Cardiac fibroblast (primary cell): ENCODE measurements at regions not wholly inside any gene's neighbourhood (a gene's known extent, or its start where the extent isn't known, plus 50 kb on each side); places are given as distances from the start of the nearest gene placed in this dataset.

Experiments used
- DNase-seq, 2 donors: peaks; one replicate each; pipeline versions ENCODE4 v3.0.0 to v3.0.0-alpha.2; 2010; ENCODE audit warnings: low read depth in 2 of 2
- H3K4me3 ChIP-seq, 2 donors: replicated peaks in 1 of 2; 1 replicate in 1 of 2; 2 replicates in 1 of 2; pipeline ENCODE4 v1.5.1; 2011; ENCODE audit warnings: low read depth in 2 of 2, low read length in 2 of 2, mild to moderate bottlenecking in 2 of 2, moderate library complexity in 1 of 2
- CTCF ChIP-seq: IDR thresholded peaks from one replicate; pipeline ENCODE4 v1.5.1; 2011; ENCODE audit warnings: low read depth, mild to moderate bottlenecking, low read length, inconsistent platforms

GRCh38 chr4:34718576-34719245 lies 1525.6 kb downstream of the ARAP2 start:
- TF ChIP-seq CTCF, result no peak
- no peak for DNase-seq

GRCh38 chr4:34720571-34720970 lies 1523.7 kb downstream of the ARAP2 start:
- peak; percentile 61 to 70 for DNase-seq

More at GRCh38 chr4:34718576-34719245, 1525.6 kb downstream of the ARAP2 start:
- no peak overlapping the region for H3K4me3 ChIP-seq

GRCh38 chr4:34721835-34722234 lies 1522.5 kb downstream of the ARAP2 start:
- no peak for TF ChIP-seq CTCF
- DNase-seq, result no peak
- no peak overlapping the region for H3K4me3 ChIP-seq

More at GRCh38 chr4:34720571-34720970, 1523.7 kb downstream of the ARAP2 start:
- TF ChIP-seq CTCF, result peak; percentile 46
- no peak overlapping the region for H3K4me3 ChIP-seq

- TF ChIP-seq CTCF, result no peak
- DNase-seq, result no peak
- no peak overlapping the region for H3K4me3 ChIP-seq
Measured at GRCh38 chr4:34723605-34724004, 1520.7 kb downstream of the ARAP2 start.

GRCh38 chr4:34724491-34724890 lies 1519.8 kb downstream of the ARAP2 start:
- H3K4me3 ChIP-seq, result no peak overlapping the region
- no peak for DNase-seq
- TF ChIP-seq CTCF, result no peak

- peak in 1 of 2 donors; percentile 28 for DNase-seq
- H3K4me3 ChIP-seq, result no peak overlapping the region
- TF ChIP-seq CTCF, result no peak
Measured at GRCh38 chr4:34731070-34731469, 1513.2 kb downstream of the ARAP2 start.
